GM18502 (cell line): ENCODE measurements at regions not wholly inside any gene's neighbourhood (a gene's known extent, or its start where the extent isn't known, plus 50 kb on each side); places are given as distances from the start of the nearest gene placed in this dataset.
"Not testable (repeated sequence)": the region's sequence is repeated elsewhere in the genome, so short reads cannot be mapped to it uniquely, and the experiment has no call there.

Source experiments
- ATAC-seq: cut with Tn5 transposase; IDR thresholded peaks from one replicate; pipeline ENCODE4 v1.9.1; 2021; ENCODE audit warnings: mild to moderate bottlenecking; ENCODE audit not compliant: unreplicated experiment, poor library complexity

- ATAC-seq, result no peak
Measured at GRCh38 chr18:5024741-5025140, 172.3 kb downstream of the AKAIN1 start.

GRCh38 chr18:5021558-5021957 is 175.5 kb downstream of the AKAIN1 start:
- ATAC-seq, result no peak

- no peak for ATAC-seq
Measured at GRCh38 chr18:5015213-5015612, 181.8 kb downstream of the AKAIN1 start.

GRCh38 chr18:5004031-5004820 is 192.8 kb downstream of the AKAIN1 start:
- not testable (repeated sequence) for ATAC-seq

- no peak for ATAC-seq
Measured at GRCh38 chr18:4994710-4995109, 202.3 kb downstream of the AKAIN1 start.

GRCh38 chr18:4987452-4988405 is 209.3 kb downstream of the AKAIN1 start:
- ATAC-seq, result no peak

DNA sequence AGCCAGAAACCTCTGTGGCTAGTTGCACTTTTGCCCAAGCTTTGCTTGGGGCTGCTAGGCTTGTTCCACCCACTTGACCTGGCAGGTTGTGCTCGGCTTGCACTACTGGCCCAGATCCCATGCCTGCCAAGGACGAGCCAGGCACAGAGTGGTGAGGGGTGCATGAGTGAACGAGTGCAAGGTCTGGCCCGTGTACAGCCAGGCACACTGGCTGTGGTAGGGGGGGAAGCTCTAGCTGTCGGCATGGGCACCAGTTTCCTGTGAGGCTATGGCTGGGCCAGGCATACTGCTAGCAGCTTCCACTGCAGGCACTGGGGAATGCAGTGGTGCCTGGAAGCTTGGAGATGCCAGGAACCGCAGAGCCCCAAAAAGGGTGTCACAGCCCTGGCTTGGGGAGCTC is 210.4 kb downstream of the AKAIN1 start:
- no peak for ATAC-seq

- ATAC-seq, result no peak
Measured at GRCh38 chr18:4986066-4986465, 211.0 kb downstream of the AKAIN1 start.

GRCh38 chr18:4961121-4961909 is 235.7 kb downstream of the AKAIN1 start:
- ATAC-seq, result no peak

- ATAC-seq, result no peak
Measured at GRCh38 chr18:4960578-4960977, 236.5 kb downstream of the AKAIN1 start.

DNA sequence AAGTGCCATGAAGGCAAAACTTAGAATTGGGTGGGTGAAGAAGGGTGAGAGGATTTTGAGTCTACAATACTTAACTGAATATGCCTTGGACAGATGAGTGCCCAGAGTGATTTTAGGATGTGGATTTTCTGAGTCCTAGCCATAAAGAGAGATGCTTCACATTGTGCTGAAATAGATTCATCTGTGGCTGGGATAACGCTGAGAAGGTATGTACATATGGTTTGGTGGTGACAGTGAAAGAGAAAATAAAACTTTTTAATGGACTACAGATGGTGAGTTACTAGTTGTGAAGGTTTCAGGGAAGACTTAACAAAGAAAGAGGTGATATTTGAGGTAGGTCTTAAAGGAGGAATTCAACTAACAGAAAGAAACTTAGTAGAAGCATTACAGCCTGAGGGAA is 265.8 kb downstream of the AKAIN1 start:
- no peak for ATAC-seq

DNA sequence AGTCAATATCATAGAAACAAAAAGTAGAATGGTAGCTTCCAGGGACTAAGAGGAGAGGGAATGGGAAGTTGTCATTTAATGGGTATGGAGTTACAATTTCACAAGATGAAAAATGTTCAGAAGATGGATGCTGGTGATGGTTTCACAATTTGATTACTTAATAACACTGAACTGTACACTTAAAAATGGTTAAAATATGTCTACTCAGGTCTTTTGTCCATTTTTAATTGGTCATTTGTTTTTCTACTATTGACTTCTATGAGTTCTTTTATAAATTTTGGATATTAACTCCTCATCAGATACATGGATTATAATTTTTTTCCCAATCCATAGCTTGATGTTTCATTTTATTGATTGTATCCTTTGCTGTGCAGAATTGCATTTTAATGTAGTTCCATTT is 275.5 kb downstream of the AKAIN1 start:
- ATAC-seq, result no peak

- ATAC-seq, result not testable (repeated sequence)
Measured at GRCh38 chr18:4917509-4917908, 279.5 kb downstream of the AKAIN1 start.

GRCh38 chr18:4908328-4908727 is 288.7 kb downstream of the AKAIN1 start:
- no peak for ATAC-seq

- no peak for ATAC-seq
Measured at GRCh38 chr18:4906856-4907255, 290.2 kb downstream of the AKAIN1 start.

DNA sequence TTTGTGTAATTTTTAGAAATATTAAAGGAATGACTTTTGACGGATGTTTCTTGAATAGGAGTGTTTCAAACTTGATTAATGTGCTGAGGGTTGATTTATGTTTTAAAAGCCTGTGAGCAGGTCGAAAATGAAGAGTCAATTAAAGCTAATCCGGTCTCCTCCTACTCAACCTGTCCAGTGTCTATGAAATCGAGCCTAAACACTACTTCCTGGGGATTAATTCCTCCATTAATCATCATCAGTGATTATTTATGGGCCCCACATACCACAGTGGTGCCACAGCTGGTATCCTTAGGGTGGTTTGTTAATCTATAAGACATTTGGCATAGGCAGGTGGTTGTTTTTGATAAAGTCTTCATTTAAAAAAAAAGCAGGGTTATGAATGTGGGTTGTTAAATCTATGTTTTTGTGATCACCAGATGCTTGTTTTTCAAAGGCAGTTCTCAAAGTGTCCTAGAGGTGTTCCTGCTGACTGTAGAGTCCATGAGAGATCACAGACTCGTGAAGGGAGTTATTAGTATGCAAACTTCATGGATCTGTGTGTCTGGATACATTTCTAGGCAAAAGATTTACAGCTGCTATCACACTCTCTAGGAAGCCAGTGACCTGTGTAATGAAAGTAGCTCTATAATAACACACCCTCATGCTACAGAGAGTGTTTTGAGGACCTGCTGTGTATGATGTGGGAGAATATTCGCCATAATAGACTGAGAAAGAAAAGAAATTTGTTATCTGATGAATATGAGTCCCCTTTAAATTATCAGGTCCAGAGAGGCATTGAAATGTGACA is 308.6 kb downstream of the AKAIN1 start:
- no peak for ATAC-seq

DNA sequence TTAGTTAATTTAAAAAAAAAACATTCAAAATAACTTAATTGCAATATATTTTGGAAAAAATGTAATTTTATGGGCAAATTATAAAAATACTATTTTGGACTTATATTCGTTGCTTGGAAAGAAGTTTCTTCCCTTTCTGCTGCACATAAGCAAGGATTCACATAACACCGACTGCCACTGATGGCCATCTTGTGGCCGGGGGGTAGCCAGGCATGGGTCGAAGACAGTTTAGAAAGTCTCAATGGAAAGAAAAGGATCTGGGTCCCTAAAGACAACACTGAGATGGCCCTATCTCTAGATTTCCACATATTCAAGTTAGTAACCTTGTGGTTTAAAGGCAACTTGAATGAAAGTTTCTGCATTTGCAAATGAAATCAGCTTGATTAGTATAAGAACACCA is 318.6 kb downstream of the AKAIN1 start:
- no peak for ATAC-seq

DNA sequence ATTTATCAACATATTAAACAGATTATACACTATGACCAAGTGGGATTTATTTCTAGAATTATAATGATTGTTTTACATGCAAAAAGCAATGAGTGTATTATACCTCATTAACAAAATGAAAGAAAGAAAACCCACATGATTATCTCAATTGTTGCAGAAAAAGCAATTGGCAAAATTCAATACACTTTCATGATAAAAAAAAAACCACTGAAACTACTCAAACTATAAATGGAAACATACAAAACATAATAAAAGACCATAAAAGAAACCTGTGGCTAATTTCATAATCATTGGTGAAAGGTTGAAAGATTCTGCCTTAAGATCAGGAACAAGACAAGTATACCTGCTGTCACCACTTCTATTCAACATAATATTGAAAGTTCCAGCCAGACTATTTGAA is 325.9 kb downstream of the AKAIN1 start:
- ATAC-seq, result no peak

GRCh38 chr18:4870177-4870773 is 326.8 kb downstream of the AKAIN1 start:
- ATAC-seq, result no peak
